Esophagus mucosa (tissue), 1 donor: ENCODE measurements at regions not wholly inside any gene's neighbourhood (a gene's known extent, or its start where the extent isn't known, plus 50 kb on each side); places are given as distances from the start of the nearest gene placed in this dataset.
"Not testable (repeated sequence)": the region's sequence is repeated elsewhere in the genome, so short reads cannot be mapped to it uniquely, and the experiment has no call there.

ENCODE experiments used
- ATAC-seq: fragments of 200-7000 bp; cut with Tn5 transposase; one replicate; pipeline ENCODE4 v1.9.1; 2020
- donor health status: DM: yes; HTN: yes; CAD: no.

- not testable (repeated sequence) for ATAC-seq
Observed at GRCh38 chr1:67902546-67903223, 69.4 kb upstream of the GNG12 start.

- no peak for ATAC-seq
Observed at GRCh38 chr1:67898033-67898726, 64.9 kb upstream of the GNG12 start.

- ATAC-seq, result no peak
Observed at GRCh38 chr1:67897270-67897949, 64.1 kb upstream of the GNG12 start.

GRCh38 chr1:67896826-67897225 is 63.6 kb upstream of the GNG12 start:
- no peak for ATAC-seq

- no peak for ATAC-seq
Observed at GRCh38 chr1:67894981-67895735, 61.9 kb upstream of the GNG12 start.

GRCh38 chr1:67893126-67893495 is 59.8 kb upstream of the GNG12 start:
- ATAC-seq, result no peak

GRCh38 chr1:67892476-67893125 is 59.3 kb upstream of the GNG12 start:
- ATAC-seq, result no peak

- ATAC-seq, result peak; percentile 80
Observed at GRCh38 chr1:67890857-67891256, 57.6 kb upstream of the GNG12 start.

GRCh38 chr1:67889953-67890567 is 56.8 kb upstream of the GNG12 start:
- peak; percentile 80 for ATAC-seq

GRCh38 chr1:67889466-67889865 is 56.2 kb upstream of the GNG12 start:
- ATAC-seq, result no peak

GRCh38 chr1:67888216-67889106 is 55.2 kb upstream of the GNG12 start:
- ATAC-seq, result no peak

- no peak for ATAC-seq
Observed at GRCh38 chr1:67887146-67887545, 53.9 kb upstream of the GNG12 start.

GRCh38 chr1:67886076-67886475 is 52.8 kb upstream of the GNG12 start:
- no peak for ATAC-seq

GRCh38 chr1:67883069-67883468 is 49.8 kb upstream of the GNG12 start:
- peak; percentile 80 for ATAC-seq
